H1 (cell line): ENCODE measurements at regions not wholly inside any gene's neighbourhood (a gene's known extent, or its start where the extent isn't known, plus 50 kb on each side); places are given as distances from the start of the nearest gene placed in this dataset.
"Not testable (repeated sequence)": the region's sequence is repeated elsewhere in the genome, so short reads cannot be mapped to it uniquely, and the experiment has no call there.

Source experiments
- CTCF ChIA-PET: fragments of 300-600 bp; sonication (Branson Sonifier 250); formaldehyde crosslinking; loops from one replicate; lab custom pipeline; 2021; ENCODE audit not compliant: partially characterized antibody; lab: Charles Lee
- POLR2A ChIA-PET: fragments of 300-600 bp; sonication (Branson Sonifier 250); formaldehyde crosslinking; loops from one replicate; lab custom pipeline; 2021; ENCODE audit warnings: inconsistent platforms; ENCODE audit not compliant: partially characterized antibody; lab: Charles Lee
- DNase-seq, 2 experiments: peaks; one replicate each; pipeline versions ENCODE4 v3.0.0 to v3.0.0-alpha.2; 2010 to 2022; ENCODE audit warnings: low spot score in 2 of 2, low read depth in 1 of 2, mixed read lengths in 1 of 2
- FAIRE-seq: peaks from 2 replicates; lab custom pipeline; 2011; peaks lifted over from hg19 to GRCh38; lab: Jason Lieb, UNC
- H2AFZ ChIP-seq: 2 replicates; pipeline ENCODE4 v1.8.1; 2012; ENCODE audit warnings: low read length, inconsistent platforms
- H2AK5ac ChIP-seq: 2 replicates; pipeline ENCODE4 v1.6.1; 2013; ENCODE audit warnings: low read depth, low read length
- H2BK120ac ChIP-seq: replicated peaks from 2 replicates; pipeline ENCODE3; 2013; ENCODE audit warnings: low read depth, low read length, inconsistent platforms
- H2BK12ac ChIP-seq: 2 replicates; pipeline ENCODE4 v1.6.1; 2013; ENCODE audit warnings: low read depth, low read length
- H2BK15ac ChIP-seq: 2 replicates; pipeline ENCODE4 v1.6.1; 2013; ENCODE audit warnings: low read length
- H2BK20ac ChIP-seq: 2 replicates; pipeline ENCODE4 v1.6.1; 2013; ENCODE audit warnings: low read length
- H2BK5ac ChIP-seq: 2 replicates; pipeline ENCODE4 v1.6.1; 2013; ENCODE audit warnings: low read depth, low read length
- H3K14ac ChIP-seq: 2 replicates; pipeline ENCODE4 v1.6.1; 2013; ENCODE audit warnings: inconsistent platforms; ENCODE audit not compliant: insufficient read length
- H3K18ac ChIP-seq: 2 replicates; pipeline ENCODE4 v1.6.1; 2013; ENCODE audit warnings: low read length; ENCODE audit errors: extremely low read depth
- H3K23ac ChIP-seq: 2 replicates; pipeline ENCODE4 v1.6.1; 2013; ENCODE audit warnings: inconsistent platforms; ENCODE audit not compliant: insufficient read length
- H3K23me2 ChIP-seq: 2 replicates; pipeline ENCODE4 v1.6.1; 2013; ENCODE audit warnings: low read depth, low read length
- H3K27ac ChIP-seq: 2 replicates; pipeline ENCODE4 v1.6.1; 2011; ENCODE audit warnings: low read depth, low read length, inconsistent platforms
- H3K27me3 ChIP-seq, 4 experiments: replicated peaks in 1 of 4; 1 replicate in 1 of 4; 2 replicates in 3 of 4; pipeline versions ENCODE4 v1.6.1 to v1.8.1; 2011 to 2013; ENCODE audit warnings: low read length in 3 of 4, mild to moderate bottlenecking in 3 of 4, inconsistent platforms in 2 of 4, mixed read lengths in 2 of 4, moderate library complexity in 1 of 4; ENCODE audit not compliant: control insufficient read depth in 3 of 4, insufficient read depth in 3 of 4; ENCODE audit errors: extremely low read depth in 1 of 4
- H3K36me3 ChIP-seq, 4 experiments: 2 replicates each; pipeline versions ENCODE4 v1.6.1 to v1.8.1; 2011 to 2013; ENCODE audit warnings: mild to moderate bottlenecking in 4 of 4, low read length in 3 of 4, moderate library complexity in 2 of 4, control low read depth in 1 of 4, inconsistent platforms in 1 of 4; ENCODE audit not compliant: insufficient read depth in 4 of 4, control insufficient read depth in 2 of 4
- H3K4ac ChIP-seq: replicated peaks from 2 replicates; pipeline ENCODE3; 2013; ENCODE audit warnings: low read length, low read depth, mixed read lengths, inconsistent platforms; ENCODE audit not compliant: insufficient read length
- H3K4me1 ChIP-seq, 4 experiments: replicated peaks in 1 of 4; 1 replicate in 1 of 4; 2 replicates in 3 of 4; pipeline versions ENCODE4 v1.6.1 to v1.8.1; 2011 to 2013; ENCODE audit warnings: low read length in 3 of 4, inconsistent platforms in 2 of 4, mixed read lengths in 1 of 4; ENCODE audit not compliant: insufficient read depth in 4 of 4, control insufficient read depth in 3 of 4
- H3K4me2 ChIP-seq, 2 experiments: 2 replicates each; pipeline versions ENCODE4 v1.6.1 to v1.8.1; 2011 to 2013; ENCODE audit warnings: low read depth in 2 of 2, low read length in 2 of 2, control low read depth in 1 of 2, inconsistent platforms in 1 of 2, mild to moderate bottlenecking in 1 of 2; ENCODE audit not compliant: insufficient read depth in 1 of 2
- H3K4me3 ChIP-seq, 4 experiments: fragments of 200-600, 300-600 bp in 1 of 4; sonication (generic), shearing (Covaris generic), sonication (Bioruptor Twin) in 1 of 4; 2 replicates each; pipeline versions ENCODE4 v1.5.1 to v1.8.1; 2011 to 2016; ENCODE audit warnings: low read length in 4 of 4, low read depth in 3 of 4, control low read depth in 2 of 4, inconsistent platforms in 2 of 4, mild to moderate bottlenecking in 2 of 4, mixed read lengths in 1 of 4, moderate library complexity in 1 of 4; ENCODE audit not compliant: insufficient read depth in 2 of 4; ENCODE audit errors: extremely low read depth in 1 of 4
- H3K56ac ChIP-seq: replicated peaks from 2 replicates; pipeline ENCODE3; 2013; ENCODE audit warnings: low read depth, mild to moderate bottlenecking, mixed read lengths, low read length, inconsistent platforms; ENCODE audit not compliant: insufficient read length
- H3K79me1 ChIP-seq: 2 replicates; pipeline ENCODE4 v1.6.1; 2013; ENCODE audit warnings: low read depth, low read length, control low read depth
- H3K79me2 ChIP-seq, 2 experiments: 2 replicates each; pipeline versions ENCODE4 v1.6.1 to v1.8.1; 2012 to 2013; ENCODE audit warnings: low read length in 2 of 2, mild to moderate bottlenecking in 2 of 2, inconsistent platforms in 1 of 2; ENCODE audit not compliant: insufficient read depth in 2 of 2, control insufficient read depth in 1 of 2
- H3K9ac ChIP-seq, 4 experiments: replicated peaks in 1 of 4; 1 replicate in 1 of 4; 2 replicates in 3 of 4; pipeline versions ENCODE4 v1.6.1 to v1.8.1; 2011 to 2013; ENCODE audit warnings: low read depth in 3 of 4, low read length in 3 of 4, control low read depth in 2 of 4, mild to moderate bottlenecking in 2 of 4, moderate library complexity in 2 of 4, inconsistent platforms in 1 of 4; ENCODE audit errors: extremely low read depth in 1 of 4
- H3K9me3 ChIP-seq, 2 experiments: 2 replicates each; pipeline versions ENCODE4 v1.6.1 to v1.8.1; 2012 to 2013; ENCODE audit warnings: mild to moderate bottlenecking in 2 of 2, moderate library complexity in 2 of 2, control low read depth in 1 of 2, inconsistent platforms in 1 of 2, low read depth in 1 of 2, low read length in 1 of 2, mixed read lengths in 1 of 2; ENCODE audit not compliant: insufficient read depth in 2 of 2
- H4K20me1 ChIP-seq, 2 experiments: replicated peaks in 1 of 2; 2 replicates each; pipeline versions ENCODE3 to v1.8.1; 2011 to 2013; ENCODE audit warnings: inconsistent platforms in 2 of 2, low read length in 2 of 2, mild to moderate bottlenecking in 1 of 2; ENCODE audit not compliant: insufficient read depth in 2 of 2, control insufficient read depth in 1 of 2
- H4K5ac ChIP-seq: 2 replicates; pipeline ENCODE4 v1.6.1; 2013; ENCODE audit warnings: low read length, low read depth, mixed read lengths, inconsistent platforms; ENCODE audit not compliant: insufficient read length
- H4K8ac ChIP-seq: 2 replicates; pipeline ENCODE4 v1.8.0; 2013; ENCODE audit warnings: mild to moderate bottlenecking, moderate library complexity, low read length, inconsistent platforms; ENCODE audit not compliant: insufficient read depth; ENCODE audit errors: extremely low read depth
- H4K91ac ChIP-seq: replicated peaks from 2 replicates; pipeline ENCODE3; 2013; ENCODE audit warnings: low read length, mixed read lengths, inconsistent platforms; ENCODE audit not compliant: insufficient read length
- WGBS, 2 experiments: shearing (Covaris generic) in 1 of 2; methylation state at CpG; one replicate each; pipeline versions ENCODE4 v1.1.6 to v1.1.7; 2013 to 2015; ENCODE audit warnings: low lambda C conversion rate in 2 of 2, mixed read lengths in 2 of 2, inconsistent platforms in 1 of 2, low coverage in 1 of 2, missing lambda C conversion rate in 1 of 2; ENCODE audit not compliant: insufficient replicate concordance in 2 of 2, insufficient coverage in 1 of 2, insufficient read length in 1 of 2; ENCODE audit errors: extremely low coverage in 1 of 2, missing lambda C conversion rate in 1 of 2; 5-methylcytosine and 5-hydroxymethylcytosine counted together

GRCh38 chr3:143921176-143921575, 50.4 kb upstream of the DIPK2A start:
- H3K27me3 ChIP-seq, H3K79me1 ChIP-seq, CTCF ChIA-PET, H4K5ac ChIP-seq, H2BK15ac ChIP-seq, H2BK20ac ChIP-seq, H2AFZ ChIP-seq, H3K4me2 ChIP-seq, H3K4me3 ChIP-seq, H4K8ac ChIP-seq, H4K20me1 ChIP-seq, H3K9me3 ChIP-seq, H3K9ac ChIP-seq, H3K4me1 ChIP-seq, H2AK5ac ChIP-seq, FAIRE-seq, H3K56ac ChIP-seq, H3K27ac ChIP-seq, H3K79me2 ChIP-seq, H3K36me3 ChIP-seq, POLR2A ChIA-PET, H2BK120ac ChIP-seq, H3K14ac ChIP-seq, H4K91ac ChIP-seq, H3K23ac ChIP-seq, H3K23me2 ChIP-seq, H2BK5ac ChIP-seq, H2BK12ac ChIP-seq, H3K18ac ChIP-seq, DNase-seq, H3K4ac ChIP-seq: not testable (repeated sequence)
- WGBS, 2 experiments, result 90% methylated on average over 1 of the region's 1 CpG; no CpG with 5 or more reads in 1 of the 2 experiments
